22Rv1 (cell line): ENCODE measurements at regions not wholly inside any gene's neighbourhood (a gene's known extent, or its start where the extent isn't known, plus 50 kb on each side); places are given as distances from the start of the nearest gene placed in this dataset.

Experiments used
- H3K27ac ChIP-seq: fragments of 450-650 bp; 2 replicates; pipeline ENCODE4 v1.5.1; 2017
- CTCF ChIP-seq: fragments of 450-650 bp; IDR thresholded peaks from 2 replicates; pipeline ENCODE4 v1.5.1; 2017; ENCODE audit warnings: mild to moderate bottlenecking
- ZFX ChIP-seq: fragments of 450-650 bp; IDR thresholded peaks from 2 replicates; pipeline ENCODE4 v1.6.1; 2017; ENCODE audit warnings: antibody characterized with exemption, borderline replicate concordance

DNA sequence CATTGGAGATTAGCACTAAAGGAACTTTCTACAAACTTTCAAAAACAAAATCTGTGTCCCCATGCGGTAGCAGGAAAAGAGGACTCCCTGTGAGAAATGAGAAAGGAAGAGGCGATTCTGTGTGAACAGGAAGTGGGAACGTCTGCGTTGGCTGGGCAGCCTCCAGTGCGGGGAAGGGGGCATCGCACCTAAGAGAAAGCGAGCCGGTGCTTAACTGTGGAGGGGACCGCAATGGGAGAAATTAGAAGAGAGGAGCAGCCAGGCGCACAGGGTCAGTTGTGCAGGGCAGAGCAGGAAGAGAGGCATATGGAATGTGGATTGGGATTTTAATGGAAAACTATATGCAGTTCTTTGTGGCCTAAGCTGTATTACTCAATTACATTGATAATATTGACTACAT lies 77.4 kb upstream of the DOCK9 start:
- TF ChIP-seq CTCF: no peak
- TF ChIP-seq ZFX: no peak
- H3K27ac ChIP-seq: no peak overlapping the region

DNA sequence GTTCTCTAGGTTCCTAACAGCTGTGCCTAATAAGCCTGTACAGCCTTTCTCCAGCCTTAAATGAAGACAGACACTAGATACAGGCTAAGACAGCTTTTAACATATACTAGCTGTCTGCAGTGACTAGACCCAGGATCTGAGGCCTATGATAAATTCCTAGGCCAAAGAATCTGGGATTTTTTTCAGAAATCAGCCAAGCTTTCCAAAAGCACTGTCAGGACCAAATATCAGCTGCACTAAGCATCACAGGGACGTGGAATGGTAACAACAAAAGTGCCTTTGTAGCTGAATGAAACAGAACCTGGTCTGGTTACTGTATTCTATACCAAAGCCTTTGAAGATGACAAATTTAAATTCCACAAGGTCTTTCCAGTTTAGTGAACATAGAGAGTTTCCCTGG lies 77.9 kb upstream of the DOCK9 start:
- TF ChIP-seq CTCF (no peak), ZFX (no peak)
- no peak overlapping the region for H3K27ac ChIP-seq

DNA sequence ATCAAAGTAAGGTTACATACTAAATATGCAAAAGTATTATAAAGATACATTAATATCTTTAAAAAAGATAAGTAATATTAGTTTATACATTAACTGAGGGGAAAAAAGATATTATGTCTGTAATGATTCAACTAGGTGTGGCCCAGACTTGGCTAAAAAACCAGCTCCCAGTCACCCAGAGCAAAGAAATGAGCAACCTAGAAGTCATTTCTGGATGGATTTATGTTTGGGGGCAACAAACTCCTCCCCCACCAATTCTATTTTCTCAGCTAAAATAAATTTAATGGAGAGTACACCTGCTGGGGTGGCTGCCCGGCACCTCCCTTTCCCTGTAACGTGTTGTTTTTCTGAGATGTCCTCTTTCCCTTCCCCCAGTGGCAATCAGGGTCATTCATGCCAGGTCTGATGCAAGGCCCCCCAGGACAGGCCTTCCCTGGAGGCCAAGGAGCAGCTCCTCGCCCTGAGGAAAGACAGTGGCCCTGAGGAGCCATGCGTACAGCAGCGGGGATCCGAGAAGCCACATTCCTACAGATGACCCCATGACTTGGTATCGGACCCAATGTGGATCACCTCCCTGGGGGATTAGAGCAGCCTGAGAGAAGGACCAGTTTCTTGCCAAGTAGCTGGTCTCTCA lies 78.6 kb upstream of the DOCK9 start:
- TF ChIP-seq CTCF: no peak
- TF ChIP-seq ZFX: no peak
- no peak overlapping the region for H3K27ac ChIP-seq

DNA sequence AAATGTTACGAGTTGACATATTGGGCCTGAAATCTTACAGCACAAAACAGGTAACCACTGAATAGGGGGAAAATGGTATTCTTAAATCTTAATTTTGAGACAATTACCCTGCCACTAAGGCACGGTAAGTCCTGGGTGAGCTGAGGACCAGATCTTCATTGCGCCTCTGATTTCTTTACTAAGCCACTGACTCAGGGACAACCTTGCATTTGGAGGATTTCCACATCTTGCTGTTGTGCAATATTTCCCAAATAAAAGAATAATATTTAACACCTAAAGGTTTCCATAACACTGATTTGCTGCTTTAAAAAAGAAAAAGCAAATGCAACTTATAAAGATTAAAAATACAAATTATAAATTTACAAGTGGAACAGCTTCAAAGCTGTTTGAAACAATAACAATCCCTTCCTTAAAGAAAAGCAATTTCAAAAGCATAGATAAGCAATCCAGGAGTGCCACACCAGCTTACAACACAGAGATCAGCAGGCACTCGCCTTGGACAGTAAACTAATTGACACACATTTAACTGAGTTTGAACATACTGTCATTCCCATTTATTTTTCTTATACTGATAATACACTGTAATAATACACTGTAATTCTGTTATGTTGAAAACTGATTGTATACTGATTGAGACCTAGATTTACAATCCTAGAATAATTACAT lies 79.6 kb upstream of the DOCK9 start:
- TF ChIP-seq ZFX (no peak), CTCF (no peak)

DNA sequence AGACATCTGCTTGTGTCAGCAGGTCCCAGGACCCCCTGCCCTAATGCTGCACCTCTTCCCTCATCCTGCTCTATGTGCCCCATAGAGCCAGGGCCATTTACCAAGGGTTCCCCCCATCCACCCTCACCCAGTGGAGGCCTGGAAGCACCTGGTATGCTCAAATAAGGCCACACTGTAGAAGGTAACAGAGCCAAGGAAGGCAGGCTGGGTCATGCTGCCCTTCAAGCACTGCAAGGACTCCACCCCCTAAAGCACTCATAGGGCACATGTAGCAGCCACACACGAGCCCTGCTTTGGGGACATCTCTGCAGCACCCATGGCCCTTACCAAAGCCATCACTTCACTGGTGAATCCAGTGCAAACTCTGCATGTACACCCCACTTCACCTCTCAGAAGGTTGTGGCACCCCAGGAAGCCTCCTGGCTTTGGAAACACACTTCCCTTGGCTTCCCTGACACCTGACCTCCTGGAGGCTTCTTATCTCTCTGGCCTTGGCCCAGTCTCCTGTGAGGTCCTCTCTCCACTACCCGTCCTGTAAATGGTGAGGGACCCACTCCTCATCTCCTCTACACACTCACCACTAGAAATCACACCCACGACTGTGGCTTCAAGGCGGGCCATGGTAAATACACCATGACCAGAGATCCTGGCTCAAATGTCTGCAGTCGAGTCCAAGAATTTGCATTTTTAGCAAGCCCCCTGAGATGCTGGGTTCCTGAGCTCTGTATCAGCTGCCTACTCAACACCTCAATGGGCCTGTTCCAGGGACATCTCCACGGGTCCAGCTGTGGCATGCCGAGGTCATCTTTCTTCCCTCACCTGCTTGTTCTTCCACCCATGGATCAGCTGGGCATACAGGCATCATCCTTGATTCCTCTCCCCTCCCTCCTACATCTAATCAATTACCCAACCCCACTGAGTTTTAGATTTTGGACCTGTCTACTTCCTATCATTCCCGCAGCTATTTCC lies 80.9 kb upstream of the DOCK9 start:
- no peak overlapping the region for H3K27ac ChIP-seq
- no peak for TF ChIP-seq ZFX
- no peak for TF ChIP-seq CTCF

More for the DNA sequence above, 79.6 kb upstream of the DOCK9 start:
- H3K27ac ChIP-seq: no peak overlapping the region

GRCh38 chr13:99059498-99060075 lies 81.7 kb upstream of the DOCK9 start:
- TF ChIP-seq CTCF: no peak
- no peak for TF ChIP-seq ZFX
- no peak overlapping the region for H3K27ac ChIP-seq

GRCh38 chr13:99061411-99061810 lies 83.5 kb upstream of the DOCK9 start:
- H3K27ac ChIP-seq: no peak overlapping the region
- TF ChIP-seq ZFX (no peak), CTCF (no peak)
